ENCODE measurements at regions not wholly inside any gene's neighbourhood (a gene's known extent, or its start where the extent isn't known, plus 50 kb on each side); places are given as distances from the start of the nearest gene placed in this dataset.

DNA sequence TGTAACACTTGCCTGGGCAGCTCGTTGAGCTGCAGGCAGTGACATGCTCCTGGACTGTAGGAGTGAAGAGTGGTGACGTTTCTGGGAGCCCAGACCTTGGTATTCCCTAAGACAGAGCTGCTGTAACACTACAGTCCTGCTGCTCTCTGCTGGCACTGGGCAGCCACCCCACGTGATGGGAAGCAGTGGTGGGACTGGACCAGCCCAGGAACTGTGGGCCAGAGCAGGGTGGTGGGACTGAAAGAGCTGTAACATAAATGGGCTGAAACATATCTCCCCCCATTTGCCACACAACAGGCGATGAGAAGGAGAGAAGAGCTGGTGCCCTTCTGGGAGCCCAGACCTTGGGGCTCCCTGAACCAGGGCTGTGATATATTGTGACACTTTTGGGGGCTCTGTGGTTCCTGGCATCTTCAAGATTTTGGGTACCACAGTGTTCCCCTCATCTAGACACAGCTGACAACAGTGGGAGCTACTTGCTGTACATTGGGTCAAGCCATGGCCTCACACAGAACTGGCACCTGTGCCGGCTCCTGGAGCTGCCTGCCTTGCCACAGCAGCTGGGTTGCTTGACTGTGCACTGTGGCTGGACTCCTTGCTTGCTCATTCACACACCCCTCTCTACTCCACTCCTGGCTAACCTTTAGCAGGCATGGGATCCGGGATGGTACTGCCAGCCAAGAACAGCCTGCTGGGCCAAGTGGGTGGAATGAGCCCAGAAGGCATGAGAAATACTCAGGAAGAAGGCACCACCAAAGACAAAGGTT lies 161.3 kb upstream of the PCDH15 start:
- TF ChIP-seq, protein P1, sequence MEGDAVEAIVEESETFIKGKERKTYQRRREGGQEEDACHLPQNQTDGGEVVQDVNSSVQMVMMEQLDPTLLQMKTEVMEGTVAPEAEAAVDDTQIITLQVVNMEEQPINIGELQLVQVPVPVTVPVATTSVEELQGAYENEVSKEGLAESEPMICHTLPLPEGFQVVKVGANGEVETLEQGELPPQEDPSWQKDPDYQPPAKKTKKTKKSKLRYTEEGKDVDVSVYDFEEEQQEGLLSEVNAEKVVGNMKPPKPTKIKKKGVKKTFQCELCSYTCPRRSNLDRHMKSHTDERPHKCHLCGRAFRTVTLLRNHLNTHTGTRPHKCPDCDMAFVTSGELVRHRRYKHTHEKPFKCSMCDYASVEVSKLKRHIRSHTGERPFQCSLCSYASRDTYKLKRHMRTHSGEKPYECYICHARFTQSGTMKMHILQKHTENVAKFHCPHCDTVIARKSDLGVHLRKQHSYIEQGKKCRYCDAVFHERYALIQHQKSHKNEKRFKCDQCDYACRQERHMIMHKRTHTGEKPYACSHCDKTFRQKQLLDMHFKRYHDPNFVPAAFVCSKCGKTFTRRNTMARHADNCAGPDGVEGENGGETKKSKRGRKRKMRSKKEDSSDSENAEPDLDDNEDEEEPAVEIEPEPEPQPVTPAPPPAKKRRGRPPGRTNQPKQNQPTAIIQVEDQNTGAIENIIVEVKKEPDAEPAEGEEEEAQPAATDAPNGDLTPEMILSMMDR (IDR thresholded peaks at IDR 0.05; ENCODE audit: unreplicated experiment): no peak
- Mint-ChIP-seq H3K4me1 (ENCODE audit: low read depth) (no peaks in the 10 kb centered on the region), H3K27me3 (no peaks in the 10 kb centered on the region), H3K4me3 (ENCODE audit: low read depth) (no peak overlapping the region), H3K9me3 (ENCODE audit: low read depth) (peaks cover 4% of the 10 kb centered on the region), H3K27ac (no peak overlapping the region), H3K36me3 (ENCODE audit: insufficient read depth) (no peaks in the 10 kb centered on the region)
- DNase-seq (ENCODE audit: low spot score, unreplicated experiment): no peak

DNA sequence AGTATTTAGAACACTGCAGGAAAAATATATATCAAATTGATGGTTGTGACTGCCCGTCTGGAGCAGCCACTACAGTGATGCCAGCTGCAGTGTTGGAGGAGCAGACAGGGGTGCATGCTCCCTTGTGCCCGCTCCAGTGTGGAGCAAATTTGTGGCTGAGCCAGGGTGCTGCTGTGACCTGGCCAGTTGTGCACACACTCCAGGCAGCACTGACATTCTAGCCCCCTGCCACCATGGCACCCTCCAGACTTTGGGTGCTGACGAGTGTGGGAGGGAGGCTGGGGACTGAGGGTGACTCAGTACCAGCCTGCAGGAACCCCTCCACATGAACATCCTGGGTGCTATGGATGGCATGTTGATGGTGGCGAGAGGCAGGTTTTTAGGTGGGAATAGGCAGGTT lies 160.0 kb upstream of the PCDH15 start:
- H3K4me3 Mint-ChIP-seq (ENCODE audit: low read depth): no peak overlapping the region
- peaks cover 4% of the 10 kb centered on the region for H3K9me3 Mint-ChIP-seq (ENCODE audit: low read depth)
- H3K27me3 Mint-ChIP-seq: no peaks in the 10 kb centered on the region
- TF ChIP-seq, protein P1 (IDR thresholded peaks at IDR 0.05; ENCODE audit: unreplicated experiment): no peak
- H3K36me3 Mint-ChIP-seq (ENCODE audit: insufficient read depth): no peaks in the 10 kb centered on the region
- H3K4me1 Mint-ChIP-seq (ENCODE audit: low read depth): no peaks in the 10 kb centered on the region
- DNase-seq (ENCODE audit: low spot score, unreplicated experiment): no peak
- no peak overlapping the region for H3K27ac Mint-ChIP-seq

GRCh38 chr10:54958844-54959243 lies 157.8 kb upstream of the PCDH15 start:
- H3K4me3 Mint-ChIP-seq (ENCODE audit: low read depth): no peak overlapping the region
- H3K27me3 Mint-ChIP-seq: no peaks in the 10 kb centered on the region
- no peaks in the 10 kb centered on the region for H3K36me3 Mint-ChIP-seq (ENCODE audit: insufficient read depth)
- no peak for DNase-seq (ENCODE audit: low spot score, unreplicated experiment)
- no peaks in the 10 kb centered on the region for H3K4me1 Mint-ChIP-seq (ENCODE audit: low read depth)
- H3K9me3 Mint-ChIP-seq (ENCODE audit: low read depth): peaks cover 4% of the 10 kb centered on the region
- H3K27ac Mint-ChIP-seq: no peak overlapping the region
- TF ChIP-seq, protein P1 (IDR thresholded peaks at IDR 0.05; ENCODE audit: unreplicated experiment): no peak

DNA sequence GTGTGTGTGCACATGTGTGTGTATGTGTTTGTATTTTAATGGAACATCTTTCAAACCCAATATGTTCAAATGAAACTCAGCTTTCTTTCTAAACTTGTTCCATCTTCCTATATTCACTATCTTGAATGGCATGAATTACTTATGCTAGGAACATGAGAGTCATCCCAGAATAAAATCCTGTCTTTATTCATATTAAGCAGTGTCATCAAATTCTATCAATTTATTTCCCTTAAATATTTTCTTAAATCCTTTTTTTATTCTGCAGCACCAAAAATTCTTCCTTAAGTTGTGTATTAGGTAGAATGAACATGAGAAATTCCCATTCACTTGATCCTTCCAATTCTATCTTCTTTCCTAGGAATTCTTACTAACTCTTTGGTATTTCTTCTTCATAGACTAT lies 146.6 kb upstream of the PCDH15 start:
- Mint-ChIP-seq H3K27ac (no peak overlapping the region), H3K4me1 (ENCODE audit: low read depth) (peaks cover 2% of the 10 kb centered on the region), H3K27me3 (no peaks in the 10 kb centered on the region), H3K36me3 (ENCODE audit: insufficient read depth) (no peaks in the 10 kb centered on the region), H3K9me3 (ENCODE audit: low read depth) (no peaks in the 10 kb centered on the region), H3K4me3 (ENCODE audit: low read depth) (no peak overlapping the region)
- TF ChIP-seq, protein P1 (IDR thresholded peaks at IDR 0.05; ENCODE audit: unreplicated experiment): no peak
- DNase-seq (ENCODE audit: low spot score, unreplicated experiment): no peak

DNA sequence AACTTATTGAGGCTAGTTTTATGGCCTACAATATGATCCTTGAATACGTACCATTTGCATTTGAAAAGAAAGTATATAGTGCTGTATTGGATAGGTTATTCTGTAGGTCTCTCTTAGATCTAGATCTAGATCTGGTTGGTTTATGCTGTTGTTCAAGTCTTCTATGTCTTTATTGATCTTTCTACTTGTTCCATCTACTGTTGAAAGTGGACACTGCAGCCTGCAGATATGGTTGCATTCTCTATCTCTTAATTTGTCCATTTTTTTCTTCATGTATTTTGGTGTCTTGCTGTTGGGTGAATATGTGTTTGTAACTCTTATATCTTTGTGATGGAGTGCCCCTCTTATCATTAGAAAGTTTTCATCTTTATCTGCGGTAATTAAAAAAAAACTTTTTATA lies 139.4 kb upstream of the PCDH15 start:
- TF ChIP-seq, protein P1 (IDR thresholded peaks at IDR 0.05; ENCODE audit: unreplicated experiment): no peak
- H3K27ac Mint-ChIP-seq: no peak overlapping the region
- H3K27me3 Mint-ChIP-seq: no peaks in the 10 kb centered on the region
- H3K9me3 Mint-ChIP-seq (ENCODE audit: low read depth): no peaks in the 10 kb centered on the region
- no peaks in the 10 kb centered on the region for H3K36me3 Mint-ChIP-seq (ENCODE audit: insufficient read depth)
- no peak for DNase-seq (ENCODE audit: low spot score, unreplicated experiment)
- H3K4me3 Mint-ChIP-seq (ENCODE audit: low read depth): no peak overlapping the region
- no peaks in the 10 kb centered on the region for H3K4me1 Mint-ChIP-seq (ENCODE audit: low read depth)
